GM19455 (cell line): ENCODE measurements at regions not wholly inside any gene's neighbourhood (a gene's known extent, or its start where the extent isn't known, plus 50 kb on each side); places are given as distances from the start of the nearest gene placed in this dataset.

Experiments used
- ATAC-seq: cut with Tn5 transposase; IDR thresholded peaks from one replicate; pipeline ENCODE4 v1.9.1; 2021; ENCODE audit not compliant: unreplicated experiment

DNA sequence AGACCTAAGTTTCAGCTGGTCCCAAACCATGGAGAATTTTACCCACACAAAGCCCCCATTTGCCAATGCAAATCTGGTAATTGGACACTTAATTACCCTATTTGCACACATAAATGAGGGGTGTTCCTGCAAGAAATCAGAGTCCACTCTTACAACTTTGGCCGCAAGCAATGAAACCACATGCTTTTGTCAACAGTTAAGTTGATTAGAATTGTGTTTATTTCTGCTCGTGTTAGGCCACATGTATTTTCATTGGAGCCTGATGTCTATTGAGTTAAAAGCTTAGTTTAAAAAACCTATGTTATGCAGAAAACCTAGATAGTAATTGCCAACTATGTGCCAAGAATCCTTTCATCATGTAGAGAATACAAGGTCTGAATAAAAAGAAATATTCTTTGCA is 153.8 kb upstream of the CMC1 start:
- no peak for ATAC-seq

DNA sequence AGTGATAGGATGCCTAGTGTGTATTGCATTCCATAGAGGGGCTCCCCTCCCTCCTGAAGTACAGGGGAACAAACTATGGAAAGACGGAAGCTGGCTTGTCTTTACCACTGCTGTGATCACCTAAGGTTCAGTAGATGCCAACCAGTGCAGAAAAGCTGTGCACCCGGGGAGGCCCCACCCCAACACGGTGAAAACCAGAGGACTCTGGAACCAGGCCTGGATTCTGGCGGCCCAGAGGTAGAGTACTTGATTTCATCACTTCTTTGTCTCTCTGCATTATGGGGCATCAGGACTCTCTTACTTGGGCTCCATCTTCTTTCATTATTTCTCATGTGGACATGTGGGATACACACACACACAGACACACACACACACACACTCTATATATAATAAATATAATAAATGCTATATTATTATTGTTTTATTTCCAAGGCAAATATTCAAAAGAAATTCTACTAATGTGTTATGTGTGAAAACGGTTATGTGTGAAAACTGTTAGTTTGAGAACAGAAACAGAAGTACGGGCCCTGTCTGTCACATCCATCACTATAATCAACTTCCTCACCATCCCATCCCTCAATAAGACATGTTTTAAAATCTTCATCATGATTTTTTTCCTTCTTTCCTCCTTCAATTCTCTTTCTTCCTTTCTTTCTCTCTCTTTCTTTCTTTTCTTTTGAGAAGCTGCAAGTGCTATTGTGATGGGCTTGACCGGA is 152.4 kb upstream of the CMC1 start:
- ATAC-seq: no peak

DNA sequence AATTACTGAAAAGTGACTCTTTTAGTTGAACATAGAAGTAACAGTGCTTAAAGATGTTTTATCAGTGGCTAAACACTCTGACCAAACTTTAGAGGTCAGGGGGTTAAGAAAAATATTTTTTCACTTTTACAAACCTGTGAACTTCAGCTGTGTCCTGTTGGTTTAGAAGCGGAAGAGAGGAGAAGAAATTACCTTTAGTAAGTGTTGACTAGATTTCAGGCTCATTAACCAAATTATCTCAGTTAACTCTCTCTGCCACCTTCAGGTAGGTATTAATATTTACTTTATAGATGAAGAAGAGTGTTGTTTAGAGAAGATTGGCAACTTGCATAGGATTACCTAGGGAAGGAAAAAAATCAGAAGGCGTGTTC is 151.9 kb upstream of the CMC1 start:
- no peak for ATAC-seq

DNA sequence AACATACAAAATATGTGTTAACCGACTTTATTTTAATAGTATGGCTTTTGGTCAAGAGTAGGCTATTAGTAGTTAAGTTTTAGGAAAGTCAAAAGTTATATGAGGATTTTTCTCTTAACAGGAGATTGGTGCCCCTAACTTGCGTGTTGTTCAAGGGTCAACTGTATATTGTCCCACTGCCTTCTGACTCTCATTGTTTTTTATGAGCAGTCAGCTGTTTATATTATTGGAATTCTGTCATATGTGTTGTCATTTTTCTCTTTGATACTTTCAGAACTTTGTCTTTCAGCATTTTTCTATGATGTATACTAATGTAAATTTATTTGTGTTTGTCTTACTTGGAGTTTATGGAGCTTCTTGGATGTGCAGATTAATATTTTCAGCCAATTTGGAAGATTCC is 142.1 kb upstream of the CMC1 start:
- no peak for ATAC-seq

DNA sequence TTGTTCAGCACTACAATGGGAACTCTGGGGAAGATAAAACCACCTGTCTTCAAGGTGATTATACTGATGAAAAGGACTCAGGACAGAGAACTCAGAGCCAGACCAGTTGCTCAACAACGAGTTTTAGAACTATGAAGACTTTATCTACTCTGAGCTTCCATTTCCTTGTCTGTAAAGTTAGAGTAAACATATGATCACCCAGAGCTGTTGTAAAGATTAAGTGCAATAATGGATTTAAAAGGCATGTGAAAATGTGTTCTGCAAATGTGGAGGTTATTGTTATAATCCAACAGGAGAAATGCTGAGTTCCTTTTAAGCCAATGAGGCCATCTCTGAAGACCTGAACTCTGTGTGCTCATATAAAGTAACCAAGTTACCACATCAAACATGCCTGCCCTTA is 139.7 kb upstream of the CMC1 start:
- ATAC-seq: no peak

DNA sequence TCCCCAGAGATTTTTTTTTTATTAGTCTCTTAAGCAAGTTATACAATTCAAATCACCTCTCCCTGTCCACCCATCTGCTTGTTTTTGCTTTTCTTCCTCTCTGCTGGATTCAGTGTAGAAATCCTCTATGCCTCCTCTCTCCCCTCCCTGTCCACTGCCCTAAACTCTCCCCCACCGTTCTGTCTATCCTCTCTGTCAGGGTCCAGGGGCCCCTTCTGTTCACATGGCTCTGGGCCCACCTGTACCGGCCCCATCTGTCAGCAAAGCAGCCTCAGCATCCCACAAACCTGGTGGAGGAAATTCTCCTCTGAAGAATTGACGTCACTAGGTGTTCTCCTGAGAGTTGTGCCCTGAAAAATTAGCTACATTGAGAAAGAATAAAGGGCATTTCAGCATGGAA is 137.6 kb upstream of the CMC1 start:
- no peak for ATAC-seq

DNA sequence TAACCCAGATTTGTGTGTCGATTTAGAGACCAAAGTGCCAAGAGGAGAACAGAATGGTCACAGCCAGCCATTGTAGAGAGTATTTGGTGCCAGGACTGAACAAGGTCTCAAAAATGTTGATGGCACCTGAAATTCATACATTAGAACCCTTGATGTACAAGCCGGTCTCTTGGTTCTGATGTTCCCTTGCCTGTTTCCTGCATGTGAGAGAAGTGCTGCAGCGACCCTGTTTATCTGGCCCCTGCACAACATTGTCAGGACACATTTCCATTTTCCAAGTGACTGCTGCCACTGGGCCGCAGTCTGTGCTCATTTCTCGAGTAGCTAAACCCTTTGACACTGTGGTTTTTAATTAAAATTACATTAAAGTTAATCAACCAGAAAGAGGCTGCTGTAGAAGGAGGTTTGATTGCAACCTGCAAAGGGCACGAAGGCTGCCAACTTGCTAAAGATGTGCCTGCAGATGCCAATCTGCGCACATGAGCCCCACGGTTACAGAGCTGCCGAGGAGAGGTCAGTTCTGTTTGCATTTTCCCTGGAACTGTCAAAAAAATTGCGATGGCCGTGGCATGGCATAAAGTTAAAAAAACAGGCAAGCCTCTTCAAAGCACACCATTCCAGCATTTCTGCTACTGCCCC is 136.4 kb upstream of the CMC1 start:
- ATAC-seq: no peak

DNA sequence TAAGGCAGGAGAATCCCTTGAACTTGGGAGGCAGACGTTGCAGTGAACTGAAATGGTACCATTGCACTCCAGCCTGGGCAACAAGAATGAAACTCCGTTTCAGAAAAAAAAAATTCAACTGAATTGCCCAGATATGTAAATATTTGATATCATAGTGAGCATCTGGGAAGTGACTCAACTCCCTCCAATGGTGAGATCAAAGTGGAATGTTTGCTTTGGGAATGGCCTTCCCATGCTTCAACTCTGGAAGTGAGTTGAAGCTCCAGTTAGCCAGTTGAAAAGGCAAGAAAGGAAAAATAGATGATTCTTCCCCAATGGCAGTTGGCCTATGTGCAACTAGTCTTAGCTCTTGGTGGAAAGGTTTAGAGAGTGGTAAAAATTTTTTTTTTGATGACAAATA is 131.6 kb upstream of the CMC1 start:
- no peak for ATAC-seq

DNA sequence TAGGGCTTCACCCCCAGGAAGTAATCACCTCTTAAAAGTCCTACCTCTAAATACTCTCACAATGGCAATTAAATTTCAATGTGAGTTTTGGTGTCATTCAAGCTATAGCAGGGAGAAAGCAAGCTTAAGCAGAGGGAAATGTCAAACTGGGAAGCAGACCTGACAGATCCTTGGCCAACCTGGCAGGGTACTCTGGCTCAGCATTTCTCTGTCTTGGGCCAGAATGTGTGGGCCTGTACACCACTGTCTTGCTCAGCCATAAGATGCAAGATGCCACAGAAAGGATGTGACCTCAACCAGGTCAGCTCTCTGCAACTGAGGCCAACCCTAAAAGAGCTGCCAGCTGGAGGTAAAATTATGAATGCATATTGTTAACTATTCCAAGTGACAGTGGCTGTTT is 130.6 kb upstream of the CMC1 start:
- ATAC-seq: no peak

DNA sequence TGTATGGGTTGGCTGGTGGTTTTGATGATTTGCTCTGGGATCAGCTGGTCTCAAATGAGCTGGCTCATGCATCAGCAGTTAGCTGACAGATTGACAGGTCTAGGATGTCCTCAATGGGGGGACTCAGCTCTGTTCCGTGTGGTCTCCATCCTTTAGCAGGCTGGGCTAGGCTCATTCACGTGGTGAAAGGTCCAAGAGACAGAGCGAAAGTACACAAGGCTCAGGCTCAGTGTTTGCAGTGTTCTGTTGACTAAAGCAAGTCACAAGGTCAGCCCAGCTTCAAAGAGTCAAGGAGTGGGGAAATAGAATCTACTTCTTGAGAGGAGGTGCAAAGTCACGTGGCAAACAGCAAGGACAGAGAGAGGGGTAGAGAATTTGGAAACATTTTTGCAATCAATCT is 126.5 kb upstream of the CMC1 start:
- no peak for ATAC-seq

DNA sequence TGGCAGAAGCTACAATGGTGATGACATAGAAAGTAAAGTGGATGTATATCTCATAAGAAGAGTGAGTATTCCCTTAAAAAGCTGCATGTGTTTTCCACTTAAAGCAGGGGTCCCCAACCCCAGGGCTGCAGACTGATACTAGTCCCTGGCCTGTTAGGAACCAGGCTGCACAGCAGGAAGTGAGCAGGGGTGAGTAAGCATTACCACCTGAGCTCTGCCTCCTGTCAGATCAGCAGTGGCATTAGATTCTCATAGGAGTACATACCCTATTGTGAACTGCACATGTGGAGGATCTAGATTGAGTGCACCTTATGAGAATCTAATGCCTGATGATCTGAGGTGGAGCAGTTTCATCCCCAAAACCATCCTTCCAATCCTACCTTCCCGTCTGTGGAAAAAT is 126.1 kb upstream of the CMC1 start:
- no peak for ATAC-seq

DNA sequence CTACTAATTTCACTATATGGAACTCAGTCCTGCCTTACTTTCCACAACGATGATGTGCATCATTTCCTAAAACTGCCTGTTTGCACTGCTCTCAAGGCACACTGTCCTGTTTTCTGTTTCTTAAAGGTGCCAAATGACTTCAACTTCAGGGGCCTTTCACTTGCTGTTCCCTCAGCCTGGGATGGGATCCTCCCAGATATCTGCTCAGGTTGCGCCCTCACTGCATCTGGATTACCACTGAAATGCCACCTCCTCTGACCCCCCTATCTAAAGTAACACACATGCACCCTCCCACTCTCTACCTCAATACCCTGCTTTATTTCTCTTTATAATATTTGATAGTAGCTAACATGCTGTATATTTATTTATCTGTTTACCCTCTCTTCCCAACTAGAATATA is 123.8 kb upstream of the CMC1 start:
- ATAC-seq: no peak

DNA sequence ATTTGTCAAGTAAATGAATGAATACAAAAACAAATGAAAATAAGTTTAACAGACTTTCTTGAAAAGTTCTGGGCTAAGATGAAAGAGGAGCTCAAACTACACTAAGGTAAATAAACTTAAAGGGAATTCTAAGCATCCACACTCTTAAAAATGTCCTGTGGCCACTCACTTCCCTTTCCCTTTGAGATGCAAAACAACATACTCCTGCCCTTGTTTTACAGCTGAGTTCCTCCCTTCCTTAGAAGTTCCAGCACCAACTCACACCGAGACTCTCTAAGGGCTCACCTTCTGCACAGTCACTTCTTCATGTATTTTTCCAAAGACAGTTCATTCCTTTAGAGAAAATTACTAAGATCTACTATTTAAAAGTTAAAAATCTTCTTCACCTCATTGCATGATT is 123.3 kb upstream of the CMC1 start:
- no peak for ATAC-seq

DNA sequence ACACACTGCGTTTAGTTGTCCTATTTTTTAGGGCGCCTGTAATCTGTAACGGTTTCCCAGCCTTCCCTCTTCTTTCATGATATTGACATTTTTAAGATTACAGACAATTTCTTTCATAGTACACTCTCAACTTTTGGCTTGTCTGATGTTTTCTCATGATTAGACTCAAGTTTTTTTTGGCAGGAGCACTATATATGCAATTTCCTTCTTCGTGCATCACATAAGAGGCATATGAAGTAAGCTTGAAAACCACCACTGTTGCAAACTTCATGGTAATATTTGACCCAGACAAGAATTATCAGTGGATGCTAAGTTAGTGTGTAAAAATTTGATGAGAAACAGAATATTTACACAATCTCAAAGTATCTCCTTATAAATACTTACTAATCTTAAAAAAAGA is 119.2 kb upstream of the CMC1 start:
- ATAC-seq: no peak

DNA sequence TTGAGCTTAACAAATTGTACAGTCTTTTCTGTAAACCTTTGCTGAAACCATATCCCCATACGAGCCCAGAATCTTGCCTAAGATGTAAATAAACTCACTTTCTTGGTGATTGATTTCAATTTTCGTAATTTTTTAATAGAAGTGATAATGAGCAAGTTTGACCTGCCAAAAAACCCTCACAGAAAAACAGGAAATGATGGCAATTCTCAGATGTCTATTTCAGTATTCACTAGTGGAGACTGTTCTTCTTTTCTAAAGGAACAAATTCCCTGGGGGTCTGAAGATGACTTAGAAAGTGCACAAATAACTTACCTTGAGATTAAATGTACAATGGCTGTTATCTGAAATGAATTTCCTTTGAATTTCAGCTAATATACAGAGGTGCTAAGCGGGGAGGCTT is 116.5 kb upstream of the CMC1 start:
- no peak for ATAC-seq

DNA sequence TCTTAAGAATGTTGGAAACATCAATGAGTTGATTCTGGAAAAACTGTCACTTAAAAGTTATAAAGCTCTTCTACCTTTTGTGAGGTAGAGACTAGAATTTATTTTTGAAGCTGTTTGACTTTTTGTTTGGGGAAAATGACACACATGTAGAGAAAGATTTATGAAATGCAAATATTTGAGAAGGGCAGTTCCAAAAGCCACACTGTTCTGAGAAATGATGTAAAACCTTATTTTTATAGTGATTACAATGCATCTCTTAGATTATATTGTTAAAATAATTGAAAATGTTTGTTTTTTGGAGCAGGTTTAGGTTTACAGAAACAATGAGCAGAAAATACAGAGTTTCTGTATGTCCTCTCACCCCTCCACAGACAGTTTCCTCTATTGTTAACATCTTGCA is 116.1 kb upstream of the CMC1 start:
- no peak for ATAC-seq

DNA sequence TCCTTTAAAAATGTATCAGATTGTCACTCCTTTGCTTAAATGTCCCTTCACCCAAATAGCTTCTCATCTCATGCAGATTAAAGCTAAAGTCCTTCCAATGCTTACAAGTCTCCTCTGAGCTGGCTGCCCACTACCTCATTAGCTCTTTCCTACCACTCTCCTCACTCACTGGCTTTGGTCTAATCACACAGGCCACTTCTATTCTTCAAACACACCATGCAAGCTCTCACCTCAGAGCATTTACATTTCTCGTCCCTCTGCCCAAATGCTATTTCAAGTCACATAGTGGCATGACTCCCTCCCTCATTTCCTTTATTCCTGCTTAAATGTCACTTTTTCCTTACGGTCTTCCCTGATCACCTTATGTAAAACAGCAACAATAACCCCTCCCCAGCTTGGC is 110.6 kb upstream of the CMC1 start:
- no peak for ATAC-seq

DNA sequence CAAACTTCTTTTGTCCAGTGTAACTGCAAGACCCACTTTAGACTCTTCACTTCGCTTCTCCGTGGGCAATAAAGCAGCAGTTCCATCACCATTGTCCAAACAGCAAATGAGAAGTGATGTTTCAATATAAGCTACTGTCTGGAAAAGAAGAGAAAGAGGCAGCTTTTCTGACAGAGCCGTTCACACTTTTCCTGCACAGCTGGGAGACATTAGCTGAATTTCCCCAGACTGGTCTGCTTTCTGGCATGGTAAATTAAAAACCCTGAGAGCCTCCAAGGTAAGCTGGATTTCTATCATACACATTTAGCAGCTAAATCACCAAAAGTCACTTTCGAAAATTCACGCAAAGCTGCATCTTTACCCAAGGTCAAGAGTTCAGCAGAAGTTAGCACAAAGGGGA is 108.5 kb upstream of the CMC1 start:
- no peak for ATAC-seq

DNA sequence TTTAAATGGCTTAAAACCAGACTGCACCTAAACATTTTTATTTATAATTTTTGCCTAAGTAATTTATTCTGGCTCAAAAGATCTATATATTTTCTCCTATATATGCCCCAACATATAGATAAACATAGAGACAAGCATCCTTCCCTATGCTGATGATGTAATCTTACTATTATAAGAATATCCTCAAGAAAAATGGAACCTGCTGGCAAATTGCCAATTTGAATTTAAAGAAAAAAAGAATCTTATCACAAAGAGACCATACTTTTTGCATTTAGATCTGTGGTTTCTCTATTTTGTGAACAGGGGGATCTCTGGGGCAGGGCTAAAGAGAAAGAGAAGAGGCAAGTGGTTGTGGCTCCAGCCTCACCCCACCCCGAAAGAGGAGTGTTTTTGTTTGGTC is 107.2 kb upstream of the CMC1 start:
- ATAC-seq: no peak

DNA sequence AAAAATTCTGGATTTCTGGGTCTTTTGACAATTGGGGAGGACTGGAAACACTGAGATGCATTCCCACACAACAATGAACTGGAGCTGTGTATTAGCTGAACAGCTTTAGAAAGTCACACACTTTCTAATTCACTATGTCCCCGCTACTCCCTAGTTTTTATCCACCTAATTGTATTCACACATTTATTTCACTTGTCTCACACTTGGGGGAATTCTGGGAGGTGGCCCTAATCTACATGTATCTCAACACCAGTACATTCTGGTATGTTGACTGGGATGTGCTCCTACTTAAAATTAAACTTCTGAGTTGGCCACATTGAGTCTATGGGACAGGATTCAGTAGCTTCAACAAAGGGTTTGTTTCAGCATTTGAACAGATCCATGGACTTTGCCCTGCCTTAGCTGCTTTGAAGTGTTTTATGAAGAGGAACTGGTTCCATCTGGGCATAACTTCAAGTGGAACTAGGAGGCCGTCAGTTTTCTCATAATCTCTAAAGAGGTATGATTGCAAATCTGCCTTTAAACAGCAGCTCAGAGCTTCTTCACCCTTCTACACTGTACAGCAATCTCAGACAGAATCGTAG is 106.5 kb upstream of the CMC1 start:
- ATAC-seq: no peak

DNA sequence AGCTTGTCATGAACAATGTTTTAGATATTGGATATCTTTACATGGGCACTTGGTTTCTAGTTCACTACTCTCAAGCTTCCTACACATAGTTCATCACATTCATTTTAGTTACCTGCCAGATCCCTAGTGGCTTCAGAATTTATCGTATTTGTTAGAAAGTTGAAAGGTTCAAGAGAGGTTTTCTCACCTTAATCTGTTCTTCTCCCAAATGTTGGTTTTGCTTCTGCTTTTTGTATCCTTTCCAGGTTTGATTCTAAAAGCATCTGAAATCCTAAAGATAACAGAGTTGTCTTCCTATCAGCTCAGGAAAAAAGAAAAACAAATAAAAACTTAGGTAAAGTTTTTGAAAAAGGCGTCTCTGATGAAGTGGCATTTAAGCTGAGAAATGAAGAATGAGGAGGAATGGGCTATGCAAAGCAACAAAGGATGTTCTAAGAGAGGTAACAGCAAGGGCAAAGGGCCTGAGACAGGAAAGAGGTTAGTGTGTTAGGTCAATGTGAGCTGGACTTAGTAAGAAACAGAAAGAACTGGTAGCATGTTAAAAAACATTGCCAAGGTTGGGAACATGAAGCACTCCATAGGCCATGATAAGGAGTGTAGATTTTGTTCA is 104.7 kb upstream of the CMC1 start:
- ATAC-seq: no peak

DNA sequence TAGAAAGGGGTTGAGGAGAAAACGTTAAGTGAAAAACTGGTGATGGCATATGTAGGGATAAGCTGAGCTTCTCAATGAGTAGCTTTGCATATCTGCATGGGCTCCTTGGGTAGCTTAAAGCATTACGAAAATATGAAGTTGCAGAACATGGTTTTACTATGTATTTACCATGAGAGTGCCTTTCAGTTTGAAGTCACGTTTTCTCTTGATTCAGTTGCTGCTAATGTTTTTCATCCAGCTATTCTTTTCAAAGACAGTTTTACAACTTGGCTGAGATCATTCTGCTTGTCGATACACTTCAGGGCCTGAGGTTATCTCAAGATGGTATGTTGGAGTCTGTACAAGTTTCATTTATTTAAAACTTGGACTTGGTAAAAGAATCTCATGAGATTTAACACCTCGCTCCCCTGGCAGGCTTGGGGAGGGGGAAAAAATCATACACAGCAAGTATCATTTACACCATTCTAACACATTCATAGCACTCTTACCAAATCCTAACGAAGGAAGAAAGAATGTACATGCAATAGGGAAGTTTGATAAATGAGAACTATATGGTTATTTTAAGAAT is 103.3 kb upstream of the CMC1 start:
- no peak for ATAC-seq
